ENCODE measurements at regions not wholly inside any gene's neighbourhood (a gene's known extent, or its start where the extent isn't known, plus 50 kb on each side); places are given as distances from the start of the nearest gene placed in this dataset.
A peak's percentile ranks its signal among the peaks of the same experiment; 100 is the strongest.

- DNase-seq (ENCODE audit: low read depth in 2 of 2): no peak
Measured at GRCh38 chr12:13383379-13383778, 186.9 kb downstream of the EMP1 start.

- DNase-seq (ENCODE audit: low read depth in 2 of 2): no peak
Measured at GRCh38 chr12:13380297-13380696, 183.8 kb downstream of the EMP1 start.

- no peak for DNase-seq (ENCODE audit: low read depth in 2 of 2)
Measured at GRCh38 chr12:13379531-13380188, 183.1 kb downstream of the EMP1 start.

- DNase-seq (ENCODE audit: low read depth in 2 of 2): no peak
Measured at GRCh38 chr12:13377698-13378097, 181.2 kb downstream of the EMP1 start.

- no peak for DNase-seq (ENCODE audit: low read depth in 2 of 2)
Measured at GRCh38 chr12:13376610-13377373, 180.3 kb downstream of the EMP1 start.

- no peak for DNase-seq (ENCODE audit: low read depth in 2 of 2)
Measured at GRCh38 chr12:13375583-13376345, 179.2 kb downstream of the EMP1 start.

GRCh38 chr12:13374793-13375192 is 178.3 kb downstream of the EMP1 start:
- DNase-seq (ENCODE audit: low read depth in 2 of 2): no peak

GRCh38 chr12:13373803-13374202 is 177.3 kb downstream of the EMP1 start:
- DNase-seq (ENCODE audit: low read depth in 2 of 2): no peak

- DNase-seq (ENCODE audit: low read depth in 2 of 2): no peak
Measured at GRCh38 chr12:13373131-13373530, 176.6 kb downstream of the EMP1 start.

- DNase-seq (ENCODE audit: low read depth in 2 of 2): no peak
Measured at GRCh38 chr12:13372386-13372785, 175.9 kb downstream of the EMP1 start.

- no peak for DNase-seq (ENCODE audit: low read depth in 2 of 2)
Measured at GRCh38 chr12:13371797-13372196, 175.3 kb downstream of the EMP1 start.

GRCh38 chr12:13371367-13371766 is 174.8 kb downstream of the EMP1 start:
- no peak for DNase-seq (ENCODE audit: low read depth in 2 of 2)

- no peak for DNase-seq (ENCODE audit: low read depth in 2 of 2)
Measured at GRCh38 chr12:13369474-13370056, 173.0 kb downstream of the EMP1 start.

GRCh38 chr12:13368971-13369370 is 172.4 kb downstream of the EMP1 start:
- DNase-seq (ENCODE audit: low read depth in 2 of 2): no peak

GRCh38 chr12:13368431-13368830 is 171.9 kb downstream of the EMP1 start:
- no peak for DNase-seq (ENCODE audit: low read depth in 2 of 2)

GRCh38 chr12:13367973-13368372 is 171.4 kb downstream of the EMP1 start:
- no peak for DNase-seq (ENCODE audit: low read depth in 2 of 2)

GRCh38 chr12:13365748-13366366 is 169.3 kb downstream of the EMP1 start:
- no peak for DNase-seq (ENCODE audit: low read depth in 2 of 2)

- DNase-seq (ENCODE audit: low read depth in 2 of 2): peak in 1 of 2 donors; percentile 36
Measured at GRCh38 chr12:13362260-13362841, 165.8 kb downstream of the EMP1 start.

- no peak for DNase-seq (ENCODE audit: low read depth in 2 of 2)
Measured at GRCh38 chr12:13359636-13360035, 163.1 kb downstream of the EMP1 start.

- DNase-seq (ENCODE audit: low read depth in 2 of 2): no peak
Measured at GRCh38 chr12:13358391-13358905, 161.9 kb downstream of the EMP1 start.

GRCh38 chr12:13350946-13351345 is 154.4 kb downstream of the EMP1 start:
- DNase-seq (ENCODE audit: low read depth in 2 of 2): no peak

All from stimulated activated CD8-positive, alpha-beta memory T cell treated with anti-CD3 and anti-CD28 coated beads, Interleukin-2, amount 100 ng/mL, for 48 hours (primary cell).